ENCODE measurements at regions not wholly inside any gene's neighbourhood (a gene's known extent, or its start where the extent isn't known, plus 50 kb on each side); places are given as distances from the start of the nearest gene placed in this dataset.

DNA sequence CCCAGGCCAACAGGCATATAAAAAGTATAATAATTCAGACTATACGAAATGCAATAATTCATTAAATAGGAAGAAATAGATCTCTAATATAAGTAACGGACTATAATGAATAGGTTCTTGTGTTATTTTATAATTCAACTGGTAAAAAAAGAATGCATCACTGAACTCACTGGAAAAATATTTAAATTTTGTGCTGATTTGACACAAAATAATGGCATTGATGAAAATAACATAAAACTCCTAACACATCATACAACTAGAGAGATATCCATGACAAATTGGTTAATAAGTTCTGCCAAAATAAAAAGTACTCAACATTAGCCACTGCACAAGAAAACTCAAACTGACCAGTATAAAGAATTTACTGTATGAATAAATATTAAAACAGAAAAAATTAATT is 57.1 kb upstream of the RAB4A start:
- no peak for DNase-seq (ENCODE audit: low read depth in 4 of 4, low spot score in 3 of 4)

GRCh38 chr1:229217716-229218115 is 53.2 kb upstream of the RAB4A start:
- DNase-seq (ENCODE audit: low read depth in 4 of 4, low spot score in 3 of 4), result no peak

DNA sequence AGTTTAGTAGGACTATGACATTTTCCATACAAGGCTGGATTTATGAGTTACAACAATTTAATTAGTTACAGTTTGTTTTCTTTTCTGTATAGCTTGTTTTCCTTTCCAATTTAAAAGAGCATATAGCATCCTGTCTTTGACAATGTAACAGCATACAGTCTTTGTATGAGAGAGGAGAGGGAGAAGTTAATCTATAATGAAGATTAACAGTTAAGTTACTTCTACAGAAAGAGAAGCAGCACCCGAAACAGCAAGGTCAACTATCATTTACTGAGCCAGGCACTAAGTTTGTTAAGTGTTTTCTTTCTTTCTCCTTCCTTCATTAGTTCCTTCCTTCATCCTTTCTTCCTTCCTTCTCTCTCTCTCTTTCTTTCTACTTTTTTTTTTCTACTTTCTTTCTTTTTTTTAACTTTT is 52.3 kb upstream of the RAB4A start:
- DNase-seq (ENCODE audit: low read depth in 4 of 4, low spot score in 3 of 4), result no peak

DNA sequence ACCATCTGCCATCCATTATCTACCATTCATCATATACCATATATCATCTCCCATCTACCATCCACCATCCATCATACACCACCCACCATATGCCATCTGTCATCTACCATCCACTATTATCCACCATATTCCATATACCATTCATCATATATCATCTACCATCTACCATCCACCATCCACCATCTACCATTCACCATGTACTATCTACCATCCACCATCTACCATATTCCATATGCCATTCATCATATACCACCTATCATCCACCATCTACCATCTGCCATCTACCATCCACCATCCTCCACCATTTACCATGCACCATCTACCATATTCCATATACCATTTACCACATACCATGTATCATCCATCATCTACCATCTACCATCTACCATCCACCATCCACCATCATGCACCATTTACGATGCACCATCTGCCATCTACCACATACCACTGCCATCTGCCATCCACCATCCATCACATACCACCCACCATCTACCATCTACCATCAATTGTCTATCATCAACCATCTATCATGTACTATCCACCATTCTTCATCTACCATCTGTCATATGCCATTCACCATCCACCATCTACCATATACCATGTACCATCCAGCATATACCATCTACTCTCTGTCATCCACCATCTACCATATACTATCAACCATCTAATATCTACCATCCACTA is 50.6 kb upstream of the RAB4A start:
- DNase-seq (ENCODE audit: low read depth in 4 of 4, low spot score in 3 of 4), result no peak

- no peak for DNase-seq (ENCODE audit: low read depth in 4 of 4, low spot score in 3 of 4)
Measured at GRCh38 chr1:229221106-229222019, 49.5 kb upstream of the RAB4A start.

Data from right renal pelvis (tissue), 4 donors.